ENCODE measurements at regions not wholly inside any gene's neighbourhood (a gene's known extent, or its start where the extent isn't known, plus 50 kb on each side); places are given as distances from the start of the nearest gene placed in this dataset.

DNA sequence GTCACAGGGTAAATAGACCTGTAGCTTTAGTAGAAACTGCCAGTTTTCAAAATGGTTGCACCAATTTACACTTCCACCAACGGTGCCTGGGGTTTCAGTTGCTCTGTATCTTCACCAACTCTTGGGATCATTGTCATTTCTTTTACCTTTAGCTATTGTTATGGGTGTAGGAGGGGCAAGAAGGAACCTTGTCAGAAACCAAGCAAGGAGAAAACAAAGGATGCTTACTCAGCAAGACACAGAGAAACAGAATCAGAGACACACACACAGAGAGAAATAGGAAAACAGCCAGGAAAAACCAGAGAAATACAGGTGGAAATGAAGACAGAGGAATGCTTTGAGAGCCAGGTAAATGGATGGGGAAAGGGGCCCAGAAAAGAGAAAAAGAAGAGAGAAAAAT, 367.6 kb downstream of the MIAT start:
- no peaks in the 10 kb centered on the region for H3K9me3 ChIP-seq (ENCODE audit: control insufficient read depth, low read length)
- H3K4me1 ChIP-seq: no peaks in the 10 kb centered on the region
- no peak overlapping the region for H3K27ac ChIP-seq
- H3K4me3 ChIP-seq (ENCODE audit: low read depth, low read length): no peak overlapping the region
- H3K36me3 ChIP-seq (ENCODE audit: control insufficient read depth, insufficient read depth, low read length): no peaks in the 10 kb centered on the region
- H2AFZ ChIP-seq: no peak overlapping the region
- TF ChIP-seq CTCF (IDR thresholded peaks at IDR 0.05): no peak
- H3K79me2 ChIP-seq: no peaks in the 10 kb centered on the region
- no peaks in the 10 kb centered on the region for H3K27me3 ChIP-seq (ENCODE audit: control insufficient read depth, insufficient read depth, low read length)
- H3K4me2 ChIP-seq (ENCODE audit: low read length): no peak overlapping the region
- H3K9ac ChIP-seq: no peak overlapping the region

GRCh38 chr22:27028093-27028492, 370.7 kb downstream of the MIAT start:
- no peak for TF ChIP-seq CTCF (IDR thresholded peaks at IDR 0.05)
- H3K9me3 ChIP-seq (ENCODE audit: control insufficient read depth, low read length): no peaks in the 10 kb centered on the region

GRCh38 chr22:27029584-27030130, 372.3 kb downstream of the MIAT start:
- Histone ChIP-seq H3K9ac (no peak overlapping the region), H3K4me1 (no peaks in the 10 kb centered on the region), H3K9me3 (ENCODE audit: control insufficient read depth, low read length) (no peaks in the 10 kb centered on the region), H3K4me2 (ENCODE audit: low read length) (no peak overlapping the region), H3K27me3 (ENCODE audit: control insufficient read depth, insufficient read depth, low read length) (no peaks in the 10 kb centered on the region), H3K79me2 (no peaks in the 10 kb centered on the region), H3K36me3 (ENCODE audit: control insufficient read depth, insufficient read depth, low read length) (no peaks in the 10 kb centered on the region), H3K4me3 (ENCODE audit: low read depth, low read length) (no peak overlapping the region), H3K27ac (no peak overlapping the region), H2AFZ (no peak overlapping the region)
- no peak for TF ChIP-seq CTCF (IDR thresholded peaks at IDR 0.05)

More at GRCh38 chr22:27028093-27028492, 370.7 kb downstream of the MIAT start:
- Histone ChIP-seq H2AFZ (no peak overlapping the region), H3K4me2 (ENCODE audit: low read length) (no peak overlapping the region), H3K4me3 (ENCODE audit: low read depth, low read length) (no peak overlapping the region), H3K27me3 (ENCODE audit: control insufficient read depth, insufficient read depth, low read length) (no peaks in the 10 kb centered on the region), H3K4me1 (no peaks in the 10 kb centered on the region), H3K27ac (no peak overlapping the region), H3K36me3 (ENCODE audit: control insufficient read depth, insufficient read depth, low read length) (no peaks in the 10 kb centered on the region), H3K79me2 (no peaks in the 10 kb centered on the region), H3K9ac (no peak overlapping the region)

- no peaks in the 10 kb centered on the region for H3K9me3 ChIP-seq (ENCODE audit: control insufficient read depth, low read length)
- H3K79me2 ChIP-seq: no peaks in the 10 kb centered on the region
- no peak overlapping the region for H3K4me3 ChIP-seq (ENCODE audit: low read depth, low read length)
- no peak overlapping the region for H2AFZ ChIP-seq
- H3K4me1 ChIP-seq: no peaks in the 10 kb centered on the region
- no peak overlapping the region for H3K9ac ChIP-seq
- H3K27ac ChIP-seq: no peak overlapping the region
- no peak for TF ChIP-seq CTCF (IDR thresholded peaks at IDR 0.05)
- no peaks in the 10 kb centered on the region for H3K36me3 ChIP-seq (ENCODE audit: control insufficient read depth, insufficient read depth, low read length)
- H3K4me2 ChIP-seq (ENCODE audit: low read length): no peak overlapping the region
- H3K27me3 ChIP-seq (ENCODE audit: control insufficient read depth, insufficient read depth, low read length): no peaks in the 10 kb centered on the region
Measured at GRCh38 chr22:27032091-27032761, 374.8 kb downstream of the MIAT start.
